SH-SY5Y (cell line): ENCODE measurements at regions not wholly inside any gene's neighbourhood (a gene's known extent, or its start where the extent isn't known, plus 50 kb on each side); places are given as distances from the start of the nearest gene placed in this dataset.

ENCODE experiments used
- GATA2 ChIP-seq: IDR thresholded peaks from 2 replicates; pipeline ENCODE4 v1.6.1; 2011; ENCODE audit warnings: mild to moderate bottlenecking, low read depth, low read length
- GATA3 ChIP-seq: IDR thresholded peaks from 2 replicates; pipeline ENCODE4 v1.6.1; 2011; ENCODE audit warnings: low read depth, mild to moderate bottlenecking, low read length, moderate library complexity

- no peak for TF ChIP-seq GATA3
- no peak for TF ChIP-seq GATA2
These were observed 98.2 kb upstream of the ASAP2 start for GRCh38 chr2:9108210-9108967.
